Mucosa of rectum (tissue), 2 donors: ENCODE measurements at regions not wholly inside any gene's neighbourhood (a gene's known extent, or its start where the extent isn't known, plus 50 kb on each side); places are given as distances from the start of the nearest gene placed in this dataset.

Source experiments
- H3K27ac ChIP-seq, 2 donors: one replicate each; pipeline ENCODE4 v1.7.0; 2013; ENCODE audit warnings: inconsistent platforms in 2 of 2, low read depth in 2 of 2, low read length in 2 of 2
- H3K27me3 ChIP-seq, 2 donors: one replicate each; pipeline ENCODE4 v1.7.0; 2013; ENCODE audit warnings: low read length in 2 of 2; ENCODE audit not compliant: control insufficient read depth in 2 of 2, insufficient read depth in 2 of 2
- H3K36me3 ChIP-seq, 2 donors: one replicate each; pipeline ENCODE4 v1.7.0; 2013; ENCODE audit warnings: low read length in 2 of 2; ENCODE audit not compliant: control insufficient read depth in 2 of 2, insufficient read depth in 2 of 2
- H3K4me1 ChIP-seq, 2 donors: one replicate each; pipeline ENCODE4 v1.7.0; 2013; ENCODE audit warnings: low read length in 2 of 2, mild to moderate bottlenecking in 1 of 2; ENCODE audit not compliant: control insufficient read depth in 2 of 2, insufficient read depth in 2 of 2
- H3K4me3 ChIP-seq, 2 donors: one replicate each; pipeline ENCODE4 v1.7.0; 2013; ENCODE audit warnings: low read length in 2 of 2
- H3K9ac ChIP-seq, 2 donors: one replicate each; pipeline ENCODE4 v1.7.0; 2013; ENCODE audit warnings: low read length in 2 of 2, low read depth in 1 of 2, mild to moderate bottlenecking in 1 of 2
- H3K9me3 ChIP-seq, 2 donors: one replicate each; pipeline ENCODE4 v1.7.0; 2013; ENCODE audit warnings: low read length in 2 of 2; ENCODE audit not compliant: control insufficient read depth in 2 of 2
- donor health status: healthy.
- donor health status: Normal muscosa, but diverticular disease.

DNA sequence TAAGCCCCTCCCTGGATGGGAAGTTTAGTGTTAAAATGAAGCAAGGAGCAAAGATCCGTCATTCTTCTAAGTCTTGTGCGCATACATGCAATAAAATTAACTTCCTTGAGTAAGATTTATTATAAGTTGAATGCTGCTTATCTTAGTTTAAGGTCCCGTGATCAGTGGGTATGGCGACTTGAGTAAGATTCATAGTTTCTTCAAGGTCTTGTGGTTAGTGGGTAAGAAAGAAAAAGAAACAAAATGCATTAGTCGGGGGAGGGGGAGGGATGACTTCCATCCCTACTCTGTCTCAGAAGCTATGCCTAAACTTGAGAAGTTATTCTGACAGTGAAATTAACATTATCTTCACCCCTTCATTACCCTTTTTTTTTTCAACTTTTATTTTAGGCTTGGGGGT, 127.3 kb upstream of the MAGEB16 start:
- Histone ChIP-seq H3K4me1 (no peaks in the 10 kb centered on the region), H3K9me3 (no peaks in the 10 kb centered on the region), H3K27ac (no peak overlapping the region), H3K4me3 (no peak overlapping the region), H3K27me3 (no peaks in the 10 kb centered on the region), H3K36me3 (no peaks in the 10 kb centered on the region), H3K9ac (no peak overlapping the region)

DNA sequence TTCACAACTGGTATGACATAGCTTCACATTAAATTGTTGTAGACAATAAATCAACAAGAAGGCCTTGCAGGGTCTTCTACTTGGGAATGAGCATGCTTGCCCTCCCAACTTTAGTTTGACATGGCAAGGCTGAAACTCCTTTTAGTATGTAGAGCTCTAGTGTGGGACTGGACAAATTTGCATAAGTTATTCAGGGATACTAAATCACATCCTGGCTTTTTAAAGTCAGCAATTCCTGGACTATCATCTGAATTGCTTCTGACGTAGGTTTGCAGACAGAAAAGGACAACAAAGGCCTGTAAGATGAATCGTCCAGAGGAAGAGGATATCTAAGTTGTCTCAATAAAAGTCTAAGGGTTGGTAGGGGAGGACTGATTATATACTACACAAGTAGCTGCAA, 123.0 kb upstream of the MAGEB16 start:
- H3K9me3 ChIP-seq: no peaks in the 10 kb centered on the region

GRCh38 chrX:35680940-35681346, 117.2 kb upstream of the MAGEB16 start:
- H3K27ac ChIP-seq: no peak overlapping the region

More for the DNA sequence above, 123.0 kb upstream of the MAGEB16 start:
- no peaks in the 10 kb centered on the region for H3K27me3 ChIP-seq
- no peak overlapping the region for H3K27ac ChIP-seq
- H3K4me1 ChIP-seq: no peaks in the 10 kb centered on the region
- H3K9ac ChIP-seq: no peak overlapping the region
- no peak overlapping the region for H3K4me3 ChIP-seq
- H3K36me3 ChIP-seq: no peaks in the 10 kb centered on the region

GRCh38 chrX:35682476-35682875, 115.7 kb upstream of the MAGEB16 start:
- Histone ChIP-seq H3K9me3 (no peaks in the 10 kb centered on the region), H3K27ac (no peak overlapping the region), H3K27me3 (no peaks in the 10 kb centered on the region), H3K36me3 (no peaks in the 10 kb centered on the region), H3K4me1 (no peaks in the 10 kb centered on the region), H3K9ac (no peak overlapping the region), H3K4me3 (no peak overlapping the region)

More at GRCh38 chrX:35680940-35681346, 117.2 kb upstream of the MAGEB16 start:
- Histone ChIP-seq H3K36me3 (no peaks in the 10 kb centered on the region), H3K4me1 (no peaks in the 10 kb centered on the region), H3K9ac (no peak overlapping the region), H3K4me3 (no peak overlapping the region), H3K9me3 (no peaks in the 10 kb centered on the region), H3K27me3 (no peaks in the 10 kb centered on the region)

GRCh38 chrX:35696760-35697234, 101.3 kb upstream of the MAGEB16 start:
- H3K4me1 ChIP-seq: no peaks in the 10 kb centered on the region
- H3K4me3 ChIP-seq: no peak overlapping the region
- no peaks in the 10 kb centered on the region for H3K27me3 ChIP-seq
- no peak overlapping the region for H3K9ac ChIP-seq
- H3K9me3 ChIP-seq: no peaks in the 10 kb centered on the region
- no peak overlapping the region for H3K27ac ChIP-seq
- H3K36me3 ChIP-seq: no peaks in the 10 kb centered on the region

GRCh38 chrX:35699642-35700041, 98.5 kb upstream of the MAGEB16 start:
- no peaks in the 10 kb centered on the region for H3K4me1 ChIP-seq
- no peak overlapping the region for H3K4me3 ChIP-seq
- H3K27ac ChIP-seq: no peak overlapping the region
- no peak overlapping the region for H3K9ac ChIP-seq
- no peaks in the 10 kb centered on the region for H3K9me3 ChIP-seq
- H3K36me3 ChIP-seq: no peaks in the 10 kb centered on the region
- no peaks in the 10 kb centered on the region for H3K27me3 ChIP-seq

DNA sequence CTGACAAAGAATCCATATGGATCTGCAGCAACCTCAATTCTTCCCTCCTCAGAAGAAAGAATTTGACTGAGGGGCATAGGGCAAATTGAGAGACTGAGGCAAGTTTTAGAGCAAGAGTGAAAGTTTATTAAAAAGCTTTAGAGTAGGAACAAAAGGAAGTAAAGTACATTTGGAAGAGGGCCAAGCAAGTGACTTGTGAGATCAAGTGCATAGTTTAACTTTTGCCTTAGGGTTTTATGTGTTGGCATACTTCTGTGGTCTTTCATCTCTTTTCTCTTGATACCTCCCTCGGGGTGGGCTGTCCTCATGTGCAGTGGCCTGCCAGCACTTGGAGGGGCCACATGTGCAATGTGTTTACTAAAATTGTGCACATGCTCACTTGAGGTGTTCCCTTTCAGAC, 98.0 kb upstream of the MAGEB16 start:
- H3K4me3 ChIP-seq: no peak overlapping the region
- no peak overlapping the region for H3K27ac ChIP-seq
- no peaks in the 10 kb centered on the region for H3K4me1 ChIP-seq
- H3K9me3 ChIP-seq: no peaks in the 10 kb centered on the region
- no peaks in the 10 kb centered on the region for H3K27me3 ChIP-seq
- H3K36me3 ChIP-seq: no peaks in the 10 kb centered on the region
- H3K9ac ChIP-seq: no peak overlapping the region

GRCh38 chrX:35711281-35711680, 86.9 kb upstream of the MAGEB16 start:
- Histone ChIP-seq H3K9ac (no peak overlapping the region), H3K4me3 (no peak overlapping the region), H3K27ac (no peak overlapping the region), H3K4me1 (no peaks in the 10 kb centered on the region), H3K27me3 (no peaks in the 10 kb centered on the region), H3K36me3 (no peaks in the 10 kb centered on the region), H3K9me3 (no peaks in the 10 kb centered on the region)

GRCh38 chrX:35722128-35722527, 76.0 kb upstream of the MAGEB16 start:
- Histone ChIP-seq H3K27me3 (no peaks in the 10 kb centered on the region), H3K9me3 (no peaks in the 10 kb centered on the region), H3K27ac (no peak overlapping the region), H3K4me1 (no peaks in the 10 kb centered on the region), H3K9ac (no peak overlapping the region), H3K4me3 (no peak overlapping the region), H3K36me3 (no peaks in the 10 kb centered on the region)

DNA sequence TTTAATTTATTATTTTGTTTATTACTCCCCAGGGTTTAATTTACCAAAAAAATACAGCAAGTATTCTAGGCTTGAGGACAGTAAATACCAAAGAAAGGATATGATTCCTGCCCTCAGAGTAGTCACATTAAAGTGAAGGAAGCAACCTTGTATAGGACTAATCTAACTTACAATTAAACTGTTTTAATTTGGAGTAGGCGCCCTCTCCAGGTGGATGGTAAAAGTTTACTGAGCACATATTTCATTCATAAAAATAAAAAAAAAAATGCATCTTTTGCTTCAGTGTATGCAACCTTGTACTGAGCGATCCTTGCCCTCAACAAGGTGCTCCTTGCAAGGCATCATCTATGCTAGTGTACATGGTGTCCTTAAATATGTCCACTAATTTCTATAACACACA, 72.0 kb upstream of the MAGEB16 start:
- Histone ChIP-seq H3K9me3 (no peaks in the 10 kb centered on the region), H3K4me1 (no peaks in the 10 kb centered on the region), H3K4me3 (no peak overlapping the region), H3K9ac (no peak overlapping the region), H3K27ac (no peak overlapping the region), H3K36me3 (no peaks in the 10 kb centered on the region), H3K27me3 (no peaks in the 10 kb centered on the region)

GRCh38 chrX:35728481-35728880, 69.7 kb upstream of the MAGEB16 start:
- no peak overlapping the region for H3K27ac ChIP-seq
- H3K36me3 ChIP-seq: no peaks in the 10 kb centered on the region
- H3K4me1 ChIP-seq: no peaks in the 10 kb centered on the region
- H3K9me3 ChIP-seq: no peaks in the 10 kb centered on the region
- no peak overlapping the region for H3K9ac ChIP-seq
- no peaks in the 10 kb centered on the region for H3K27me3 ChIP-seq
- no peak overlapping the region for H3K4me3 ChIP-seq
